Testis (tissue), 2 donors: ENCODE measurements at regions not wholly inside any gene's neighbourhood (a gene's known extent, or its start where the extent isn't known, plus 50 kb on each side); places are given as distances from the start of the nearest gene placed in this dataset.

Source experiments
- POLR2A ChIP-seq: fragments of 450-650 bp; IDR thresholded peaks from one replicate; pipeline ENCODE4 v1.6.1; 2017; ENCODE audit warnings: antibody characterized with exemption, mild to moderate bottlenecking, moderate library complexity
- TF ChIP-seq, protein P1 (sequence below), 3 experiments: fragments of 450-650 bp in 2 of 3; fragments of 200-600 bp in 1 of 3; sonication (generic) in 1 of 3; IDR thresholded peaks; one replicate each; pipeline ENCODE4 v1.5.1; 2016 to 2019; ENCODE audit warnings: antibody characterized with exemption in 3 of 3, mild to moderate bottlenecking in 2 of 3, moderate library complexity in 1 of 3

DNA sequence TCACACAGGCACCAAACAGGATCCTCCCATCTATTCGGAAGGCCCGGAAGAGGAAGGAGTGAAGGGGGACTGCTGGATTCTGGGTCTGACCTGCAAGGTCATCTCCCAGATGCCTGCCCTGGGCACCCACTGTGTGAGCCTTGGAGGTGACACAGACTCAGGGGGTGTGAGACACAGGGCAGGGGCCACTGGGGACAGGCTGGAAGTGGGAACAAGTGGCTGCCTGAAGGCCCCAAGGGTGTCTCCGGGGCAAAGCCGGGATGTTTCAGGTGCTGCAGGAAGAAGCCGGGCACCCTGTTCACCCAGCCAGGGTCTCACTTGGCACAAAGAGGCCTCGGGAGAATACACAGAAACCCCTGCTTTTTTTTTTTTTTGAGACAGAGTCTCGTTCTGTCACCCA, 385.5 kb downstream of the CTTN start:
- TF ChIP-seq, protein P1, sequence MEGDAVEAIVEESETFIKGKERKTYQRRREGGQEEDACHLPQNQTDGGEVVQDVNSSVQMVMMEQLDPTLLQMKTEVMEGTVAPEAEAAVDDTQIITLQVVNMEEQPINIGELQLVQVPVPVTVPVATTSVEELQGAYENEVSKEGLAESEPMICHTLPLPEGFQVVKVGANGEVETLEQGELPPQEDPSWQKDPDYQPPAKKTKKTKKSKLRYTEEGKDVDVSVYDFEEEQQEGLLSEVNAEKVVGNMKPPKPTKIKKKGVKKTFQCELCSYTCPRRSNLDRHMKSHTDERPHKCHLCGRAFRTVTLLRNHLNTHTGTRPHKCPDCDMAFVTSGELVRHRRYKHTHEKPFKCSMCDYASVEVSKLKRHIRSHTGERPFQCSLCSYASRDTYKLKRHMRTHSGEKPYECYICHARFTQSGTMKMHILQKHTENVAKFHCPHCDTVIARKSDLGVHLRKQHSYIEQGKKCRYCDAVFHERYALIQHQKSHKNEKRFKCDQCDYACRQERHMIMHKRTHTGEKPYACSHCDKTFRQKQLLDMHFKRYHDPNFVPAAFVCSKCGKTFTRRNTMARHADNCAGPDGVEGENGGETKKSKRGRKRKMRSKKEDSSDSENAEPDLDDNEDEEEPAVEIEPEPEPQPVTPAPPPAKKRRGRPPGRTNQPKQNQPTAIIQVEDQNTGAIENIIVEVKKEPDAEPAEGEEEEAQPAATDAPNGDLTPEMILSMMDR (IDR thresholded peaks at IDR 0.05) = no peak
- TF ChIP-seq POLR2A = no peak
